GOT3 (cell line): ENCODE measurements at regions not wholly inside any gene's neighbourhood (a gene's known extent, or its start where the extent isn't known, plus 50 kb on each side); places are given as distances from the start of the nearest gene placed in this dataset.
"Not testable (repeated sequence)": the region's sequence is repeated elsewhere in the genome, so short reads cannot be mapped to it uniquely, and the experiment has no call there.

ENCODE experiments used
- DNase-seq: peaks from one replicate; lab custom pipeline; 2025; ENCODE audit warnings: mixed read lengths; lab: John Stamatoyannopoulos, UW

DNA sequence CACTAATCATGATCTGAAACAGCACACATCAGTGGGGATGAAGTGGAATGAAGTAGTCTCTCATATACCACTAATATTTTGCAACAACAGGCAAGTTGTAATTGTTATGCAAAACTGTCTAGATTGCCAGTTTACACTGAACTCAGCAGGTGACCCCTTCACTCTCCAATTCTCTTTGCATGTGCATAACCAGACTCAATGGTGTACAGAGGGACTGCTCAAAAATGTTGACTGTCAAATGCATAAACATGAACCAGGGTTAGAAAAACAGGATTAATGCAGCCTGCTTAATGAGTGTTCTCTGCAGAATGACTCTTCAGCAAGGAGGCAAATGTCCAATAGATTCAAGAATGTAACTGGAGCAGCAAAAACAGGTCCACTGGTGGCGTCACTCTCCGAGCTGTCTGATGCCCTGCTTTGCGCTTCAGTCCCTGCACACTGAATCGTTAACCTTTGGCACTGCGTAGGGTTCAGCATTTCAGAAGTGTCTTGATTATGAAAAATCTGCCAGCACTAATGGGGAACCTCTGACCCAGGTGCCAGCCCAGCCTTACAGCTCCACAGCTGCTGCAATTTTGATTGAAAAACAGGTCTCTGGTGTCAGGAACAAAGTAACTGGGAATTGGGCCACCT is 209.3 kb downstream of the TDRD15 start:
- no peak for DNase-seq

DNA sequence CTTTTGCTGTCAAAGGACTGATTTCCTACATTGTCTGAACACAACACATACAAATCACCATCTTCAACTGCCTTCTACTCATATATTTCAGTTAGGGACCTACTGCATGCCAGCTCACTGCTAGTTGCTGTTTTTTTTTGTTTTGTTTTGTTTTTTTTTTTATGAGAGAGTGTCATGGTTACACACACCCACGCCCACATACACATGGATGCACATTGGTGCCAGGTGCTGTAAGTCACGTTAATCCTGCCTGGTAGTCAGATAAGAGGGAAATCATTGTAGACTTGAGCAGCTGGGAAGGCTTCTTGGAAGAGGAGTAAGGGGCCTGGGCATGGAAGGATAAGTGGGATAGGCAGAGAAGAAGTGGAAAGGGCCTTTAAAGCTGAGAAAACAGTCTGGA is 209.9 kb downstream of the TDRD15 start:
- DNase-seq = no peak

DNA sequence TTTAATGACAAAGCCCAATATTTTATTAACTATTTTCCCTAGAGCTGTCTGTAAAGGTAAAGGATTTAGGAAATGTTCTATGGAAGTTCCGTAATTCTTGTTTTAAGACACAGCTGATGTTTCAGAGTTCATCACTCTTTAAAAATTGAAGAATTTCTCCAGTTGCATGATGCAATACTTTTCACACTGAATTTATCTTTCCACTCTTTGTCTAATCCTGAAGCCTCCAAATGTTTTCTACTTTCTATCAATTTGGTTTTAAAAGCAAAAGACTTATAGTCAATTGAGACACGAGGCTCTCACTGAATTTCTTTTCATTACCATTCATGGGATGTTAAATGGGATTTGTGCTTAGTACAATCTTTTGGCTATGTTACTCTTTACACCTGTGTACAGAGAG is 223.2 kb downstream of the TDRD15 start:
- no peak for DNase-seq

DNA sequence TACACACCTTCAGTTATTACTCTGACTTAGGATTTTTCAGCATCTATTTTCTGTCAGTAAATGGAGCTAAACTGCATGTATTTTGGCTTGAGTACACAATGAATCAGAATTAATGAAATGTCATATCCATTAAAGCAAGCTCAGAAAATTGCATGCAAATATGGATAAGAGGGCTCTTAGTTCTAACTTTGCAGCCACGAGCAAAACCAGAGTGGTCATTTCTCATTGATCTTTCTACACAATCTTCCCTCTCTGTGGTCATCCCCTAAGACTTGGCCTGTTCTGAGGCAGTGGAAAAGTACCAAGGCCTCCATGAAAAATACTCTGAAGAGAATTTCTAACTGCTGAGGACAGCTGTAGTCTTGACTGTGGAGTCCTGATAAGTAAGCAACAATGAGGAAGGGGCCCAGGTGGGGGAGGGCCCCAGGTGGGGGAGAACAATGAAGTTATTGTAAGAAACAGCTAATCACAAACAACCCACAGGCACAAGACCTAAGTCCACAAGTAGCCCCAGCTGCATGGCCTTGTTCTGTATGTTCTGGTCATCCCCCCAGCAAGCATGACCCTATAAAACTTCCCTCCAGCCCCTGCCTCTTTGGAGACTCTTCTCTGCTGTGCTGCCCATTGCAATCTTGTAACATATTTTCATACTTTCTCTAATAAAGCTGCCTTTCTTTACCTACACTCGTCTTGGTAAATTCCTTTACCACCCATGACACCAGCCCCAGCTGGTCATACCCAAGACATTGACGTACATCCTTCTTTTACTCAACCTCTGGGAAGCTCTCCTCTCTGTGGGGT is 230.3 kb downstream of the TDRD15 start:
- no peak for DNase-seq

DNA sequence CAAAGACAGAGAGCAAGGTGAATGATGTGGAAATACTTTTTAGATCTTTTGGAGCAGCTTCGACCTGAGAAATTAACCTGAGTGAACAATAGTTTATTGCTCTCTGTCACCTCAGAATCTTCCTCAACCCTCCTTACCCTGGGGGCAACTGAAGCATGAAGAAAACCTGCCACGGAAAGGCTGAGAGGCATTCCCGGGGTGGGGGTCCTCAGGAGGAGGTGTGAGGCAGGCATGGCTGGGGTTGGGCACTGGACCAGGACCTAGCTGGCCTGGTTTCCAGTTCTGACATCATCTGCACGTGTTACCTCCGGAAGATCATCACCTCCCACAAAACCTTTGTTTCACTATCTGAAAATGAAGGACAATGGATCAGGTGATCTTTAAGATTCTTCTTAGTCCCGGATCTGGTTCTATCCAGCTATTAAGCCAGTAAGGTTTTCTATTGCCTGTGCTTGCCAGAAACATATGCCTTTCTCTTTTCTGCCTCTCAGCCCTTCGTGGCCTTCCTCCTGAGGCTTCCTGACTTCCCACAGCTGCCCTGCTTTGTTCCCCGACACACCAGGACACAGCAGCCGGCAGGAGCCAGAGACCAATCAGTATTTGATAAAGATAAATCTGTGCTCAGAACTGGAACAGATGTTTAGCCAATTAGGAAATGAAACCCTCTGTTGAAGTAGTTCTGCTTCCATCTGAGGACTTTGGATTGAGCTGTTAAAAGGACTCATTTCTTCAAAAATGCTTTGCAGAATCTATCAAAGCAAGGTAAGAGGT is 232.5 kb downstream of the TDRD15 start:
- no peak for DNase-seq

DNA sequence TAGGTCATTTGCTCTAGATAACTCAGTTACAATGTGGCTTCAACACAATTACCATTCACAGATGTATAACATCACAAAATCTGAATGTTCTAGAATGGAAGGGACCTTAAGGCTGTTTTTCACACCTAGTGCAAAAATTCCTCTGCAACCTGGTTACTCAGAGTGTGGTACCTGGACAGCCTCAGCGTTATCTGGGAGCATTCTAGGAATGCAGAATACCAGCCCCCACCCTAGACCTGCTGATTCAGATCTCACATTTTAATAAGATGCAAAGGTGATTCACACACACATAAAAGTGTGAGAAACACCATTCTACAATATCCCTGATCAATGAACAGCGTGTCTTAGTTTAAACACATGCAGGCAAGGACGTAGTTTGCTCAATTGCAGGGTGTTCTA is 233.1 kb downstream of the TDRD15 start:
- no peak for DNase-seq

DNA sequence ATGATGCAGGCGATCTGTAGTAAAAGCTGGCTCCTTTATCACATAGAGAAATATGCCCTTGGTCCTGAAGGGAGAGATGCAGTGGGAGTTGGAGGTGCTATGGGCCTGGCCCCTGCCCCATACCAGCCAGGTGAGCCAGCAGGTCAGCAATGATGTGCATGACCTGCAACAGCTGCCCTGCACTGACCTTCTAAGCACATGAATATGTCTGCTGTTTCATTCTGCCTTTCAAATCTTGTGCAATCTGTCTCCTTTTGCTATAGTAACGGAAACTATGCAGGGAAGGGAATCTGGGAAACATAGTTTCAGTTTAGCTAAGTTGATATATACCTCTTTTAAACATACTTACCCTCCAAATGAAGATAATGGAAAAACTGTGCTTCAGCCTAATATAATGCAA is 235.2 kb downstream of the TDRD15 start:
- no peak for DNase-seq

DNA sequence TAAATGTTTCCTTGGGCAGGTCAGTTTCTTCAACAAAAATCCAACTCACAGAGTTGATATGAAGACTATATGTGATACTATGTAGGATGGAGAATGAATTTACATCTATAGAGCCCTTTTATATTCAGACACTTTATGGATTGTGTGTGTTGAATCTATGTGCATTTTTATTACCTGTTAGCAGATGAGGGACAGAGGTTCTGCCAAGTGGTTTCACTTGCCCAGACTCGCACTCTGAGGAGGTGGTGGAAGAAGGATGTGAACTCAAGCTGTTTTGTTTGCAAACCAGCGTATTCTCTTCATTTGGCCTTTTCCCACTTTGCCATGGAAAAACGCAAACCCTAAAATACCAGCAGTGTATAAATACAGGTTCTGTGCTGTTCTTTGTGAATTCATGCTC is 237.6 kb downstream of the TDRD15 start:
- DNase-seq = no peak

DNA sequence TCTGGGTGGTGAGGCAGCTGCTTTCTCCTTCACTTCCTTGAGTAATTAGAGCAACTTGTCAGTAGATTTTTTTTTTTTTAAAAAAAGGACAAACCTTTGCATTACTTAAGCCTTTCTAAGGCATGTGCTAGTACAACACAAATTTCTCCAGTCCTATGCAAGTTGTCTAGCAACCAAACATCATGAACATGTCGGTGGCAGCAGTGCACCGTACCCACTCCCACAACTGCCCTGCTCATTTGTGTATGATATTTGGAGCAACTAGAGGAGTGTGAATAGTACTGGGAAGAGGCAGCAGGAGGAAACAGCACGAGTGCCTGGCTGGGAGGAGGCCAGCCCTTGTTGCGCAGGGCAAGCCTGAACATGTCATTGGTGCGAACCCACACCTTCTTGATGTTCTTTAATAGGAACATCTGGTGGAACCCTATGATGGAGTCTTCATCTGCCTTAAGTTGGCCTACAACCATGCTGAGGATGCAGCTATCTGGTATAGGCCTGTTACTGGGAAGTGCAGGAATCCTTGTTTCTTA is 238.3 kb downstream of the TDRD15 start:
- DNase-seq = no peak

DNA sequence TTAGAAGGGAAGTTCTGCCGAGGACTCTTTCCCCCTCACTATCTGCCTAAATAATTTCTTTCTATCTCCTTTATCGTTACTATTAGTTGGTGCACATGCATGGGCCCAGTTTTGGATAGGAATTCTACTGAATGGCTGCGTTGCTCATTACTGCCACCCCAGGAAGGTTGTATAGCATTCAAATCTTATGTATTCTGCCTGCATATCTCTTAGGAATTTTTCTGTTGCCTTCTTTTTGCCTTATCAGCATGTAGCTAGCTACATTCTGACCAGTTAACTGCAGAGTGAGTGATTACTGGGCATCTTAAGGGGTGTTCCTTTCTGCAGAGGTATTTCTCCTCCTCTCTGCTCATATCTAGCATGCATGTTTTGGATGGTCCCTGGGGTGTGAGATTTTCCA is 239.6 kb downstream of the TDRD15 start:
- DNase-seq = no peak

DNA sequence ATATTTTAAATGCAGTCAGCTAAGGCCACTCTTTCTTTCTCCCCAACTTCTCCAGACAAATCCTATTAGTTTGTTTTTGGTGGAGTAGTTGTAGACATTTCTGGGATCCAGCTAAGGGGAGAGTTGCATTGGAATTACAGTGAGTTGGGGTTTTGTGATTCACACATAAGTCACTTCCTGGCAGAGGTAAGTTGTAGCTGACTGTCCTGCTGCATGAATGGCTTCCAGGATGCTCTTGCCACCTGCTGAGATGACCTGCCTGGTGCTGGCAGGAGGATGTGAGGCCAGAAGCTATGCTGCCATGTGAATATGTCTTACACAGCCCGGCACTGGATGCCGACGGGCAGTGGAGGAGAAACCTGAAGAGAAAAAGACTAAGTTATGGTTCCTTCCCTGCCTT is 243.7 kb downstream of the TDRD15 start:
- DNase-seq = no peak

DNA sequence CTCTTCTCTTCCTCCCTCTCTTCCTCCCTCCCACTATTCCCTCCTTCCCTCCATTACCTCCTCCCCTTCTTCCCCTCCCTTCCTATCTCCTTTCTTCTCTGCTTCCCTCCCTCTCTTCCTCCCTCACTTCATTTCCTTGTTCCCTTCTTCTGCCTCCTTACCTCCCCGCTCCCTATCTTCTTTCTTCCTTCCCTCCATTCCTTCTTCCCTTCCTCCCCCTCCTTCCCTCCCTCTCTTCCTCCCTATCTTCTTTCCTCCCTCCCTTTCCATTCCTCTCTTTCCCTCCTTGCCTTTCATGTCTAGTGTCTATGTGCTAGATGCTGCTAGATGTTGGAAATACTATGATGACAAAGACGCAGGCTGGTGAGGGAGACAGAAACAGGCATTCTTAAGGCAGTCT is 246.0 kb downstream of the TDRD15 start:
- no peak for DNase-seq

DNA sequence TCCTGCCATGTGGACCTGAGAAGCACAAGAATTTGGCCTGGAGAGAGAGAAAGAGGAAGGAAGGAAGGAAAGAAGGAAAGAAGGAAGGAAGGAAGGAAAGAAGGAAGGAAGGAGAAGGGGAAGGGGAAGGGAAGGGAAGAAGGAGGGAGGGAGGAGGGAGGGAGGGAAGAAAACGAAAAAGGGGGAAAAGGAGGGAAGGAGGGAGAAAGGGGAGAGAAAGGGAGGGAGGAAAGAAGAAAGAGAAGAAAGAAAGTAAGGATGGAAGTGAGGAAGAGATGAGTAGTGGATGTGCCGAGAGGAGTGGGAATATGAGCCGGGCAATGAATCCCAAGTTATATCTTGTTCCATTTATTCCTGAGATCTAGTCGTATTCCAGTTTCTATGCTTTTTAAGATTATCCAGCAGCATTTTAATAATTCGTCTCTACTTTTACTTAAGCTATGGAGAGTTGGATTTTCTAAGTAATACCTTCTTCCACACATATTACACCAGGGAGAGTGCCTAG is 247.8 kb downstream of the TDRD15 start:
- no peak for DNase-seq

DNA sequence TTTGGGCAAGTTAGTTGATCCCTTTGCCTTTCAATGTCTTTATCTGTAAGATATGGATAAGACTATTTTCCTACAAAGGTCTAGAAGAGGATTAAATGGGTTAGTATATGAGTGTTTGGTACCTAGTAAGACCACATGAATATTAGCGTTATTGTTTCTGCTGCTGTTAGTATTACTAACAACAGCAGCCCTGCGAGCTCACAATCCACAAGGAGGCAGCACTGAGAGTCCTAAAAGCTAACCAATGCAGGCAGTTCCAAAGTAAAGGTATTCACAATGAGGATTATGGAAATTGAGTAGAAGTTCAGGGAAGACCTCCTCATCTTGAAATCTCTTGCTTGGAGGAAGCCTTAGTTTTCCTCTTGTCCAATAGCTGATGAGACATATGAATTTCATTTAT is 248.9 kb downstream of the TDRD15 start:
- DNase-seq = no peak

DNA sequence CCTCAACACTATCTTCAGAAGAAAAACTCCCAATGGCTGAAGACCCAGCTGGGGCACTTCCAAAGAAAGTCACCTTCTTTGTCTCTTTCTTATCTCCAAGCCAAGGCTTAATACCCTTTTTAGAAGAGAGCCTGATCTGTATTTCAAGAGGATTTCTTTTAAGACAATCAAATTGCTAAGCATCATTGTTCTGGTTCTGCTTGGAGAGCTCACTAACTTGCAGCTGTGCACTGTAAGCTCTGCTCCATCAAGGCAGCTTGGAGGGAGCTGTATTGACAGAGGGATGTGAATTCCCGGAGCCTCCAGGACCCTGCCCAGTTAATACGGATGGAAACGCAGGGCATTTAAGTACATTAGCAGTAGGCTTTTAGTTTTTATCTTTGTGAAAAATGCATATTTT is 253.1 kb downstream of the TDRD15 start:
- no peak for DNase-seq

DNA sequence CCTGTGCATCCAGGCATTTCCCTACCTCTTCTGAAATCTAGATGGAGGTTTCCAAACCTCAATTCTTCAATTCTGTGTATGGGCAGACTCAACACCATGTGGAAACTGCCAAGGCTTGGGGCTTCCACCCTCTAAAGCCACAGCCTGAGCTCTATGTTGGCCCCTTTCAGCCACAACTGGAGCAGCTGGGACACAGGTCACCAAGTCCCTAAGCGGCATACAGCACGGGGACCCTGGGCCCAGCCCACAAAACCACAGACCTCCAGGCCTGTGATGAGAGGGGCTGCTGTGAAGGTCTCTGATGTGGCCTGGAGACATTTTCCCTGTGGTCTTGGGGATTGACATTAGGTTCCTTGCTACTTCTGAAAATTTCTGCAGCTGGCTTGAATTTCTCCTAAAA is 255.4 kb downstream of the TDRD15 start:
- DNase-seq = no peak

DNA sequence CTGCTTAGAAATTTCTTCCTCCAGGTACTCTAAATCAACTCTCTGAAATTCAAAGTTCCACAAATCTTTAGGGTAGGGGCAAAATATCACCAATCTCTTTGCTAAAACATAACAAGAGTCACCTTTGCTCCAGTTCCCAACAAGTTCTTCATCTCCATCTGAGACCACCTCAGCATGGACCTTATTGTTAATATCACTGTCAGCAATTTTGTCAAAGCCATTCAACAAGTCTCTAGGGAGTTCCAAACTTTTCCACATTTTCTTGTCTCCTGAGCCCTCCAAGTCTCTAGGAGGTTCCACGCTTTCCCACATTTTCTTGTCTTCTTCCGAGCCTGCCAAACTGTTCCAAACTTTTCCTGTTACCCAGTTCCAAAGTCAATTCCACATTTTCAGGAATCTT is 255.9 kb downstream of the TDRD15 start:
- not testable (repeated sequence) for DNase-seq

DNA sequence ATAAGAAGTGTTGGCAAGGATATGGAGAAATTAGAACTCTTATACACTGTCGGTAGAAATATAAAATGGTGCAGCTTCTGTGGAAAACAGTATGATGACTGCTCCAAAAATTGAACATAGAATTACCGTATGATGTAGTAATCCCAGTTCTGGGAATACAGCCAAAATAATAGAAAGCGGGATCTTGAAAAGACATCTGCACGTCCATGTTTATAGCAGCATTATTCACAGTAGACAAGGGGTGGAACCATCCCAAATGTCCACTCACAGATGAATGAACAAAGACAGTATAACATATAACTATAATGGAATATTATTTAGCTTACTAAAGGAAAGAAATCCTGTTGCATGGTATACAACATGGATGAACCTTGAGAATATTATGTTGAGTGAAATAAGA is 257.7 kb downstream of the TDRD15 start:
- DNase-seq = no peak

DNA sequence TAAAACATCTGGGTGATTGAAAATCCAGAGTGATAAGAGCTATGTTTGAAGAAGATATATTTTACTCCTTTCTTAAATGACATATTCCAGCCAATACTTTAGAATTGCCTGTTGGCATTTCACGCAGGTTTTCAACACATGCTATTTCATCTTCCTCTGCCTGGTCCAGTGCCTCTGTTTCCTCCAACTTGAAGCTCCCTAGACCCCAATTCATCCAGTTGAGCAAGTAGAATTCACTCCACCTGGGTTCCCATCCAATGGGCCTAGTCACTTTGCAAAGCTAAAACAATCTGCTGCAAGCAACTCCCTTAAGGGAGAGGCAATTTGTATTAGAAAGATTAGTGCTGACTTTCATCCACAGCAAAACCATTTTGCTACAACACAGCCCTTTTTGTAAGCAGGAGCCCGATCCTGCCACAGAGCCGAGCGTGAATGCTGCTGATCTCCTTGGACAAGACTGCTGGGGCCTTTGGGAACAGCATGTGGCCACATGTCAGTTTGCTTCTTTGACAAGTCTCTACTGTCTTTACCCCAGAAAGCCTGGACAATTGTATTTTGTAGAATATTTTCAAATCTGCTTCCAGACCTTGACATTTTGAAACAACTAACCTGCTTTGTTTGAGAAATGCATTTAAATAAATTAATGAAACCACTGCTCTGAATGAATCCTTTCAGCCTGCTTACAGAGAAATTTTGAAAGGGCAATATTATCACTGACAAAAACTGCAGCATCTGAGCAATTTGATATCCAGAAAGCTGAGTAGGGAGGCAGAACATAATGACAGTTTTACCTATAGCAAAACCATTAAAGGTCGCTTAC is 259.1 kb downstream of the TDRD15 start:
- no peak for DNase-seq

DNA sequence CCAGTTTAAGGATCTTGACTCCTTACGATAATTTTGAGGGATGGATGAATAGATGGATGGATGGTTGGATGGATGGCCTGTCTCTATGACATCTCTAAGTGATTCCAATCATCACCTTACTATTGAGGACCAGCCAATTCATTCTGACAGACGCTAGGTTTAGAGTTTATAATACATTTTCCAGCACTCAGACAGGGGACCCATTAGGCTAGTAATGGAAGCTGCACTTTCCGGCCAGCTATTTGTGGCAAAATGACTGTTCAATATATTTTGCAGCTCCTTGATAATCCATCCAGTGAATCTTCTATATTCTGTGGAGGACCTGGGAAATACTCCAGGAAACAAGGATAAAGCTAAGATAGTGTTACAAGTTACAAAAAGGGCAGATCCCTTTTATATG is 262.9 kb downstream of the TDRD15 start:
- DNase-seq = no peak

DNA sequence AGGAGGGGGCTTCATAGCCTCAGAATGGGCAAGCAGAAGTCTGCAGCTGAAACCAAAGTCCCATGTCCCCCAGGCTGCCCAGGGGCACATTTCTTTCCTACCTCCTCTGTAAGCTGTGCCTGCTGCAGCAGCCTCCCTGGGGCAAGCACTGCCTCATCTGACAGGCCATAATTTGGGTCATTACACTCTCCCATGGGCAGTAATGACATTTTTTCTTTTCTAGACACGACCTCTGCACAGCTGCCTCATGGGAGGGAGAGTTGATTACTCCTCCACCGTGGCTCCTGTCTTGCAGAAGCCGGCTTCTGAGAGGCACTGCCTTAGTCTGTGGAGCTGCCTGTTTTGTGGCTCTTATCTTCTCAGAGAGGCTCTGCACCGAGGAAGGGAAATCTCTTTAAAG is 268.9 kb downstream of the TDRD15 start:
- DNase-seq = no peak

DNA sequence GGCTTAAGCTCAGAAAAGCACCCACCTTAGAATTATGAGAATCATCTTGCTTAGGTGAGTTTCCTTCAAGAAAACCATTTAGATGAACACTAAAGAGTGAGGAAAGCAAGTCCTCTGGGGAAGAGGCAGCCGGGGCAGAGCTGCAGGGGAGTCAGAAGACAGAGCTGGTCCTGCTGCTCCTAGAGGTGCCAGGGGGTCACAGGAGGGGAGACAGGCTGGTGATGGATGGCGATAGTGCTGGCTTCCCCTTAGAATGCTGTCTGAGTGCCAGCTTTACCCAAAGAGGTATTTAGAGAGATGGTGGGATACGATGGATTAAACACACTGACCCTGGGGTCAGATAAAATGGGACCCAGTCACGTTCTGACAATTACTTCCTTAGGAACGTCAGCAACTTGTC is 269.4 kb downstream of the TDRD15 start:
- no peak for DNase-seq
